K562 (cell line): ENCODE measurements at regions not wholly inside any gene's neighbourhood (a gene's known extent, or its start where the extent isn't known, plus 50 kb on each side); places are given as distances from the start of the nearest gene placed in this dataset.

Experiments
- ETV1 ChIP-seq: fragments of 450-650 bp; conservative IDR thresholded peaks from 2 replicates; pipeline ENCODE4 v1.6.1; 2016; ENCODE audit warnings: missing genetic modification characterization, control low read depth, low read depth, missing compliant biosample characterization
- ZNF324 ChIP-seq: fragments of 250-450 bp; sonication (Bioruptor Pico); IDR thresholded peaks from 2 replicates; pipeline ENCODE4 v1.4.0; 2020; ENCODE audit warnings: mild to moderate bottlenecking
- TF ChIP-seq, protein P1 (sequence below), 2 experiments: fragments of 450-650 bp; IDR thresholded peaks; 2 replicates each; pipeline ENCODE4 v1.6.1; 2016; ENCODE audit warnings: mild to moderate bottlenecking in 2 of 2, borderline replicate concordance in 1 of 2, low read depth in 1 of 2, moderate library complexity in 1 of 2

DNA sequence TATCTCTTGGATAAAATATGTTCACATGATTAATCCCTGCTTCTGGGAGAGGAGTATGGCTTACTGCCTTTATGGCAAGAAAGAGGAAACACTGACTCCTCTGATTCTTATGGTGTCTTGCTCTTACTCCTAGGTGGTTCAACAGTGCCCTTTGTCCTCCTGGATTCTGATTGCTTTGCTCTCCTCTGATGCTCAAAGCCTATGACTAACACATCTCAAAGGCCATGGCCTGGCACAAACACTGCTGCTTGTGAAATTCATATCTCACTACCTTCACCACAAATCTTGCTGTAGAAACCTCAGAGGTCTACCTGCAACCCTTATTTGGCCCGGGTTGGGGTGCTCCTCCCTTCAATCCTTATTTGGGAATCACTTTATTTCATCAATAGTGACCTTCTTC lies 217.2 kb downstream of the C12orf50 start (continued):
- TF ChIP-seq ETV1 (tag) (no peak), ZNF324 (CRISPR knock-in tag) (no peak)
- TF ChIP-seq, protein P1, sequence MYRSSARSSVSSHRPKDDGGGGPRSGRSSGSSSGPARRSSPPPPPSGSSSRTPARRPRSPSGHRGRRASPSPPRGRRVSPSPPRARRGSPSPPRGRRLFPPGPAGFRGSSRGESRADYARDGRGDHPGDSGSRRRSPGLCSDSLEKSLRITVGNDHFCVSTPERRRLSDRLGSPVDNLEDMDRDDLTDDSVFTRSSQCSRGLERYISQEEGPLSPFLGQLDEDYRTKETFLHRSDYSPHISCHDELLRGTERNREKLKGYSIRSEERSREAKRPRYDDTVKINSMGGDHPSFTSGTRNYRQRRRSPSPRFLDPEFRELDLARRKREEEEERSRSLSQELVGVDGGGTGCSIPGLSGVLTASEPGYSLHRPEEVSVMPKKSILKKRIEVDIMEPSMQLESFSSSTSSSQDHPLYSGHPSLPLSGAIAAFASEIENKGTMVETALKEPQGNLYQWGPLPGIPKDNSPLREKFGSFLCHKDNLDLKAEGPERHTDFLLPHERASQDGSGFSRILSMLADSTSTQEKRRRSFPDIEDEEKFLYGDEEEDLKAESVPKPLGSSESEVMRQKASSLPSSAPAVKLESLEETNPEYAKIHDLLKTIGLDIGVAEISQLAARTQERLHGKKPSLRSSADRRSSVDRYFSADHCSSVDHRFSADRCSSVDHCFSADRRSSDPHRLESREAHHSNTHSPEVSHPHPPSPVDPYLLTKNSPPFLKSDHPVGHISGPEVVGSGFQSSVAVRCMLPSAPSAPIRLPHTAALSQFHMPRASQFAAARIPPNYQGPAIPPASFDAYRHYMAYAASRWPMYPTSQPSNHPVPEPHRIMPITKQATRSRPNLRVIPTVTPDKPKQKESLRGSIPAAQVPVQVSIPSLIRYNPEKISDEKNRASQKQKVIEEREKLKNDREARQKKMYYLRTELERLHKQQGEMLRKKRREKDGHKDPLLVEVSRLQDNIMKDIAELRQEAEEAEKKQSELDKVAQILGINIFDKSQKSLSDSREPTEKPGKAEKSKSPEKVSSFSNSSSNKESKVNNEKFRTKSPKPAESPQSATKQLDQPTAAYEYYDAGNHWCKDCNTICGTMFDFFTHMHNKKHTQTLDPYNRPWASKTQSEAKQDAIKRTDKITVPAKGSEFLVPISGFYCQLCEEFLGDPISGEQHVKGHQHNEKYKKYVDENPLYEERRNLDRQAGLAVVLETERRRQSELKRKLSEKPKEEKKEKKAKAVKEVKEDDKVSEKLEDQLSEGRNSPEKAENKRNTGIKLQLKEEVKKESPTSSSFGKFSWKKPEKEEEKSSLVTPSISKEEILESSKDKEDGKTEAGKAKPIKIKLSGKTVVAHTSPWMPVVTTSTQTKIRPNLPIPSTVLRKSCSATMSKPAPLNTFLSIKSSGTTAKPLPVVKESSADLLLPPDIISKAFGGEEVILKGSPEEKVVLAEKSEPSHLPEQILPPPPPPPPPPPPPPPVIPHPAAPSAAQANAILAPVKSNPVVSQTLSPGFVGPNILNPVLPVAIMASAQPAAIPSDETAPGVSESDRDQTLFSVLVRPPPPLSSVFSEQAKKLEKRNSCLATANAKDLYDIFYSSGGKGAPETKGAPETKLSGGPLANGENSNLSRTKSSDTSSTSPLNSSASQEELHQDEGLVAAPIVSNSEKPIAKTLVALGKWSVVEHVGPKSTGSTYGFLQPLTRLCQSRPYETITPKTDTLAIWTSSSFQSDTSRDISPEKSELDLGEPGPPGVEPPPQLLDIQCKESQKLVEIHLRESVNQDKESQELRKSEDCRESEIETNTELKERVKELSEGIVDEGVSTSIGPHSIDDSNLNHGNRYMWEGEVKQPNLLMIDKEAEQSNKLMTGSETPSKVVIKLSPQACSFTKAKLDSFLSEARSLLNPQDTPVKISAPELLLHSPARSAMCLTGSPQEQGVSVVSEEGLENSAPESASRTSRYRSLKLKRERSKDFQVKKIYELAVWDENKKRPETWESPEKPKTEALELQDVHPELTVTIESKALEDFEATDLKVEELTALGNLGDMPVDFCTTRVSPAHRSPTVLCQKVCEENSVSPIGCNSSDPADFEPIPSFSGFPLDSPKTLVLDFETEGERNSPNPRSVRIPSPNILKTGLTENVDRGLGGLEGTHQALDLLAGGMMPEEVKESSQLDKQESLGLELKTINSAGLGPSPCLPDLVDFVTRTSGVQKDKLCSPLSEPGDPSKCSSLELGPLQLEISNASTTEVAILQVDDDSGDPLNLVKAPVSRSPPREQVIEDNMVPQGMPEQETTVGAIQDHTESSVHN (IDR thresholded peaks at IDR 0.05; ENCODE audit: borderline replicate concordance in 1 of 2, low read depth in 1 of 2): no peak
